ENCODE measurements at regions not wholly inside any gene's neighbourhood (a gene's known extent, or its start where the extent isn't known, plus 50 kb on each side); places are given as distances from the start of the nearest gene placed in this dataset.

DNA sequence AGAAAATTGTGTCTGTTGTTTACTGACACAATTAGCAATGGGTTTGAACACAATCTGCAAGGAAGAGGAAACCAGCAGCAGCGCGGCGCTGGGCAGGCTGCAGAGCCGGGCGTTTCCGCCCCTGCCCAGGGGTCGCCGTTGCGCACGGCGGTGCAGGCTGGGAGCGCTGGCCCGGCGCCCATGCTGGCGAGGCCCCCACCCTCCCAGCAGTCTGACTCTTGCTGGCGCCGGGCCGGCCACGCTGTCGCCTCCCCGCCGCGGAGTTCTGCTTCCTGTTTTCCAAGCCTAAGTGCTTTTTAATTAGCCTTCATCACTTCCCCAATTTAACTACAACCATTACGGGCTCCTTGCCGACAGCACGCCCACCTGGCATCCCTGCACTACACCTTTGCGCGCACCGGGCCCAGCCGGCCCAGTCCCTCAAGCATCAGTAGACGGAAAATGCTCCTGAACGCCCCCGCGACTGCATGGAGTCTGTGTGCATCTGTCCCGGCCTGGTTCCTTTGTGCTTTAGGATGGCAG is 212.1 kb downstream of the GXYLT1 start:
- H3K9me3 ChIP-seq (ENCODE audit: control insufficient read depth in 1 of 2, low read length in 2 of 2): no peaks in the 10 kb centered on the region
- no peaks in the 10 kb centered on the region for H3K27me3 ChIP-seq (ENCODE audit: low read depth, low read length)
- H3K27ac ChIP-seq (ENCODE audit: low read length): no peak overlapping the region
- peak overlapping the region; percentile 56 to 84 for H3K4me3 ChIP-seq (ENCODE audit: low read depth in 1 of 2, low read length in 2 of 2)
- no peaks in the 10 kb centered on the region for H3K36me3 ChIP-seq (ENCODE audit: control insufficient read depth in 1 of 2, insufficient read depth in 2 of 2, low read length in 2 of 2)
- H3K4me1 ChIP-seq (ENCODE audit: control insufficient read depth in 1 of 2, insufficient read depth in 2 of 2, low read length in 2 of 2): peaks cover 0 to 5% of the 10 kb centered on the region in 2 donors

DNA sequence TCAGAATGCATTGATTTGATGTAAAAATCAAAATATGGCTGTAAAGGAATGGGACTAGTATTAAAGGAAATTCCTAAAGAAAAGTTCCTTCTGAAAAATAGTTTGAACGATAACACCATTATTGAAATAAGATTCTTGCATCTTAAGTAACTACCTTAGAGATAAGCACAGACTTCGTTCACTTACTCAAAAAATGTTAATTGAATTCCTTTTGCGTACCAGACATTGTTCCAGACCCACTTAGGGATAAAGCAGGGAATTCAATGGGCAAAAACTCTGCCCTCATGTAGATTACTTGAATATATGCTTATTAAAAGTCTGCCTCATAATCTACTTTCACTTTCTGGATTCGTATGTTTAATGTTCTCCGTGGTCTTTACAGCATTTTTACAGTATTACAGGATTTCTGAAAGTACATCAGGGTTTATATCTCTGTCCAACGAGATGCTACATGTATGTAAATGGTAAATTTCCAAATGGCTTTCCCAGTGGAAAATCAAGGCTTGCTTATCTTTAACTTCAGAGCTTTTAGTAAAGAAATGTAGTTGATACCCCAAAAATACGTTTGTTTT is 213.7 kb downstream of the GXYLT1 start:
- no peaks in the 10 kb centered on the region for H3K36me3 ChIP-seq (ENCODE audit: control insufficient read depth in 1 of 2, insufficient read depth in 2 of 2, low read length in 2 of 2)
- no peaks in the 10 kb centered on the region for H3K27me3 ChIP-seq (ENCODE audit: low read depth, low read length)
- no peak overlapping the region for H3K27ac ChIP-seq (ENCODE audit: low read length)
- no peaks in the 10 kb centered on the region for H3K9me3 ChIP-seq (ENCODE audit: control insufficient read depth in 1 of 2, low read length in 2 of 2)
- peaks cover 0 to 5% of the 10 kb centered on the region in 2 donors for H3K4me1 ChIP-seq (ENCODE audit: control insufficient read depth in 1 of 2, insufficient read depth in 2 of 2, low read length in 2 of 2)
- H3K4me3 ChIP-seq (ENCODE audit: low read depth in 1 of 2, low read length in 2 of 2): peak overlapping the region; percentile 5 to 51

- peaks cover 0 to 7% of the 10 kb centered on the region in 2 donors for H3K4me1 ChIP-seq (ENCODE audit: control insufficient read depth in 1 of 2, insufficient read depth in 2 of 2, low read length in 2 of 2)
- no peaks in the 10 kb centered on the region for H3K9me3 ChIP-seq (ENCODE audit: control insufficient read depth in 1 of 2, low read length in 2 of 2)
- H3K36me3 ChIP-seq (ENCODE audit: control insufficient read depth in 1 of 2, insufficient read depth in 2 of 2, low read length in 2 of 2): no peaks in the 10 kb centered on the region
- no peak overlapping the region for H3K4me3 ChIP-seq (ENCODE audit: low read depth in 1 of 2, low read length in 2 of 2)
- H3K27ac ChIP-seq (ENCODE audit: low read length): no peak overlapping the region
- H3K27me3 ChIP-seq (ENCODE audit: low read depth, low read length): no peaks in the 10 kb centered on the region
These were observed 220.6 kb downstream of the GXYLT1 start for GRCh38 chr12:41924111-41924510.

- Histone ChIP-seq H3K4me1 (ENCODE audit: control insufficient read depth in 1 of 2, insufficient read depth in 2 of 2, low read length in 2 of 2) (peaks cover 0 to 7% of the 10 kb centered on the region in 2 donors), H3K4me3 (ENCODE audit: low read depth in 1 of 2, low read length in 2 of 2) (no peak overlapping the region), H3K36me3 (ENCODE audit: control insufficient read depth in 1 of 2, insufficient read depth in 2 of 2, low read length in 2 of 2) (no peaks in the 10 kb centered on the region), H3K27me3 (ENCODE audit: low read depth, low read length) (no peaks in the 10 kb centered on the region), H3K9me3 (ENCODE audit: control insufficient read depth in 1 of 2, low read length in 2 of 2) (no peaks in the 10 kb centered on the region), H3K27ac (ENCODE audit: low read length) (no peak overlapping the region)
These were observed 221.3 kb downstream of the GXYLT1 start for GRCh38 chr12:41923351-41923750.

GRCh38 chr12:41920355-41920754 is 224.3 kb downstream of the GXYLT1 start:
- no peaks in the 10 kb centered on the region for H3K27me3 ChIP-seq (ENCODE audit: low read depth, low read length)
- no peaks in the 10 kb centered on the region for H3K9me3 ChIP-seq (ENCODE audit: control insufficient read depth in 1 of 2, low read length in 2 of 2)
- no peaks in the 10 kb centered on the region for H3K36me3 ChIP-seq (ENCODE audit: control insufficient read depth in 1 of 2, insufficient read depth in 2 of 2, low read length in 2 of 2)
- H3K4me1 ChIP-seq (ENCODE audit: control insufficient read depth in 1 of 2, insufficient read depth in 2 of 2, low read length in 2 of 2): peaks cover 0 to 10% of the 10 kb centered on the region in 2 donors
- H3K4me3 ChIP-seq (ENCODE audit: low read depth in 1 of 2, low read length in 2 of 2): no peak overlapping the region
- no peak overlapping the region for H3K27ac ChIP-seq (ENCODE audit: low read length)

- Histone ChIP-seq H3K4me3 (ENCODE audit: low read depth in 1 of 2, low read length in 2 of 2) (no peak overlapping the region), H3K4me1 (ENCODE audit: control insufficient read depth in 1 of 2, insufficient read depth in 2 of 2, low read length in 2 of 2) (peaks cover 0 to 10% of the 10 kb centered on the region in 2 donors), H3K27ac (ENCODE audit: low read length) (no peak overlapping the region), H3K27me3 (ENCODE audit: low read depth, low read length) (no peaks in the 10 kb centered on the region), H3K9me3 (ENCODE audit: control insufficient read depth in 1 of 2, low read length in 2 of 2) (no peaks in the 10 kb centered on the region), H3K36me3 (ENCODE audit: control insufficient read depth in 1 of 2, insufficient read depth in 2 of 2, low read length in 2 of 2) (no peaks in the 10 kb centered on the region)
These were observed 225.0 kb downstream of the GXYLT1 start for GRCh38 chr12:41919526-41920261.

DNA sequence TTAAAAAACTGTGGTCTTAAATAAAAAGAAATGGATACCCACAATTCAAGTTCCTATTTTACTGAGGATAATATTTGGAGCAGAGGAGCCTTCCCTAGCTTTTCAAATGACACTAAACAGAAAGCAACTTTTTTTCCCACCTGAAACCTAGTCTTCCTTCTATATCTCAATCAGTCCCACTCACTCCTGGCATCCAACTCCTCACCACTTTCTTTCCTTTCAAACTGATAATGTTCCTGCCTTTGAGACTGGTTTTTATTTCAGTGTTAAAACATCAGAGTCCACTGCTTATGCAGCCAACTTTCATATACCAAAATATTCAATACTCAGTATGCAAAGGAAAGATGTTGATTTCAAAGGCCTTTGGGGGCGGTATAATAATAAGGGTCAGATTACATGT is 225.6 kb downstream of the GXYLT1 start:
- Histone ChIP-seq H3K4me1 (ENCODE audit: control insufficient read depth in 1 of 2, insufficient read depth in 2 of 2, low read length in 2 of 2) (peaks cover 0 to 10% of the 10 kb centered on the region in 2 donors), H3K36me3 (ENCODE audit: control insufficient read depth in 1 of 2, insufficient read depth in 2 of 2, low read length in 2 of 2) (no peaks in the 10 kb centered on the region), H3K9me3 (ENCODE audit: control insufficient read depth in 1 of 2, low read length in 2 of 2) (no peaks in the 10 kb centered on the region), H3K27me3 (ENCODE audit: low read depth, low read length) (no peaks in the 10 kb centered on the region), H3K4me3 (ENCODE audit: low read depth in 1 of 2, low read length in 2 of 2) (no peak overlapping the region), H3K27ac (ENCODE audit: low read length) (no peak overlapping the region)

DNA sequence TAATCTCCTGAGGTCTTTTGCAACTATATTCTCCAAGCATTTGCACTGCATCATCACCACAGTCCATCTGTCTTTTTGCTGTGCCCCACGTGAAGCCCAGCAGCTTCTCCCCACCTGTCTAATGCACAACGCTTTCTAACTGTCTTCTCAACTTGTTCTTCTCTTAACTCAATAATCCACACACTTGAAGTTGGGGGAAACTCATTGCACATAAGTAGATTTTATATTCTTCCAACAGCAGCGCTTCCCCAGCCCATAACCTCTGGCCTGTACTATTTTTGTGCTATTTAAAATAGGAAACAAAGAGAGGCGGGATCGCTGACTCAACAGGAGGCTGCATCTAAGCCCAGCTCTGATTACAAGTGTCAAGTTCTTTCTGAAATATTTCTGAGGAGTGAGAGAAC is 226.7 kb downstream of the GXYLT1 start:
- no peak overlapping the region for H3K27ac ChIP-seq (ENCODE audit: low read length)
- H3K9me3 ChIP-seq (ENCODE audit: control insufficient read depth in 1 of 2, low read length in 2 of 2): no peaks in the 10 kb centered on the region
- H3K27me3 ChIP-seq (ENCODE audit: low read depth, low read length): no peaks in the 10 kb centered on the region
- no peaks in the 10 kb centered on the region for H3K36me3 ChIP-seq (ENCODE audit: control insufficient read depth in 1 of 2, insufficient read depth in 2 of 2, low read length in 2 of 2)
- H3K4me3 ChIP-seq (ENCODE audit: low read depth in 1 of 2, low read length in 2 of 2): no peak overlapping the region
- peaks cover 0 to 10% of the 10 kb centered on the region in 2 donors for H3K4me1 ChIP-seq (ENCODE audit: control insufficient read depth in 1 of 2, insufficient read depth in 2 of 2, low read length in 2 of 2)

DNA sequence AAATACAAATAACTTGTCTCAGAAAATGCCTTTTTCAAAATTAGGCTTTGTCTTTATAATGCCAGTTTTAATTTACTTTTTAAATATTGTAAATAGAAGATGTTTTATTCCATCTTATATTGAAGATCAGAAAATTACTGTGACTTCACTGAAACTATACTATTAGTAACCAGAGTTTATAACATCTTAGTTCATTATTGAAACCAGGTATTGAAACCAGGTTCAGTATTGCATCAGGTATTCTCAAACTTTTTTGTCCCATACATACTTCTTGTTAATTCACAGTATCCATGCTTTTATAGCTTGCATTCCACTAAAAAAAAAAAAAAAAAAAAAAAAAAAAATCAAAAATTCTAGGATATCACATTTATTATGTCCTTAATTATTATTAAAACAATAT is 227.5 kb downstream of the GXYLT1 start:
- Histone ChIP-seq H3K27me3 (ENCODE audit: low read depth, low read length) (no peaks in the 10 kb centered on the region), H3K4me3 (ENCODE audit: low read depth in 1 of 2, low read length in 2 of 2) (no peak overlapping the region), H3K36me3 (ENCODE audit: control insufficient read depth in 1 of 2, insufficient read depth in 2 of 2, low read length in 2 of 2) (no peaks in the 10 kb centered on the region), H3K27ac (ENCODE audit: low read length) (no peak overlapping the region), H3K4me1 (ENCODE audit: control insufficient read depth in 1 of 2, insufficient read depth in 2 of 2, low read length in 2 of 2) (peaks cover 0 to 10% of the 10 kb centered on the region in 2 donors), H3K9me3 (ENCODE audit: control insufficient read depth in 1 of 2, low read length in 2 of 2) (no peaks in the 10 kb centered on the region)

DNA sequence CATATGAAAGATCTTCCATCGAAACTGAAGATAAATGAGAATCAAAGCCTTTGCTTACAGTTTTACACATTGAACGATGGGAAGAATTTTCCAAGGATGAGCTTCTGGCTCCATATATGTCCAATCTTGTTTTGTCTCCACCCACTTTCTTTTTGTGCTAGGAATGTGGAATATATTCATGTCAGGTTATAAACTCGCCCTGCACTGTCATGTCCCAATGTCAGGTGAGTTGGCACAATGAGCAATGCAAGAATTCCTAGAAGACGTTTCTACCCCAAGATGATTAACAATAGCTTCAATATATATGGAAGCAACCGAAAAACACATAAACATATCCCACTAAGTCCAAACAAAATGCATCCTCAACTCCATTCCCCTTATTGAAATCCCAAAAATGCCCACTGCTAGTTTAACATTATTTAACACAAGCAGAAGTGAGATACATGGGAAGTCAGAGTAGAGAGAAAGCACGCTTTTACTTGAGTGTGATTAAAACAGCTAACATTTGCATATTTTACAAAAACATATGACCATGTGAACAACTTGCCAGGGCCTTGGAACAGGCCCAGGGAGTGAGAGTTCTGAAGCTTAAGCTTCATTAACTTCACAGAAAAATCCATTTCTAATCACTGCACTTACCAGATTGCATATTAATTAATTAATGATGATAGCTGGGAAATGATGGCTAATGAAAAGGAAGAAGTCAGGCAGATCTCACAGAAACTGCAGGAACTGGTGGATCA is 233.9 kb downstream of the GXYLT1 start:
- H3K4me3 ChIP-seq (ENCODE audit: low read depth in 1 of 2, low read length in 2 of 2): no peak overlapping the region
- H3K9me3 ChIP-seq (ENCODE audit: control insufficient read depth in 1 of 2, low read length in 2 of 2): no peaks in the 10 kb centered on the region
- no peaks in the 10 kb centered on the region for H3K36me3 ChIP-seq (ENCODE audit: control insufficient read depth in 1 of 2, insufficient read depth in 2 of 2, low read length in 2 of 2)
- H3K4me1 ChIP-seq (ENCODE audit: control insufficient read depth in 1 of 2, insufficient read depth in 2 of 2, low read length in 2 of 2): no peaks in the 10 kb centered on the region
- no peaks in the 10 kb centered on the region for H3K27me3 ChIP-seq (ENCODE audit: low read depth, low read length)
- no peak overlapping the region for H3K27ac ChIP-seq (ENCODE audit: low read length)

- no peaks in the 10 kb centered on the region for H3K27me3 ChIP-seq (ENCODE audit: low read depth, low read length)
- H3K36me3 ChIP-seq (ENCODE audit: control insufficient read depth in 1 of 2, insufficient read depth in 2 of 2, low read length in 2 of 2): no peaks in the 10 kb centered on the region
- no peaks in the 10 kb centered on the region for H3K4me1 ChIP-seq (ENCODE audit: control insufficient read depth in 1 of 2, insufficient read depth in 2 of 2, low read length in 2 of 2)
- H3K9me3 ChIP-seq (ENCODE audit: control insufficient read depth in 1 of 2, low read length in 2 of 2): no peaks in the 10 kb centered on the region
- no peak overlapping the region for H3K27ac ChIP-seq (ENCODE audit: low read length)
- H3K4me3 ChIP-seq (ENCODE audit: low read depth in 1 of 2, low read length in 2 of 2): no peak overlapping the region
These were observed 236.5 kb downstream of the GXYLT1 start for GRCh38 chr12:41908206-41908605.
